H9 (cell line): ENCODE measurements at regions not wholly inside any gene's neighbourhood (a gene's known extent, or its start where the extent isn't known, plus 50 kb on each side); places are given as distances from the start of the nearest gene placed in this dataset.

Experiments used
- DNase-seq: peaks from one replicate; pipeline ENCODE4 v3.0.0-alpha.2; 2017
- H2AFZ ChIP-seq: one replicate; pipeline ENCODE4 v1.6.1; 2013; ENCODE audit warnings: mild to moderate bottlenecking, low read length, control low read depth, moderate library complexity
- H2AK5ac ChIP-seq: 2 replicates; pipeline ENCODE4 v1.6.1; 2013; ENCODE audit warnings: low read length, control low read depth, mixed read lengths; ENCODE audit not compliant: insufficient read length
- H2BK120ac ChIP-seq: one replicate; pipeline ENCODE4 v1.6.1; 2013; ENCODE audit warnings: low read depth, mild to moderate bottlenecking, low read length, control low read depth, inconsistent platforms; ENCODE audit not compliant: poor library complexity, severe bottlenecking
- H2BK12ac ChIP-seq: 2 replicates; pipeline ENCODE4 v1.6.1; 2013; ENCODE audit warnings: low read length, control low read depth, mixed read lengths, low read depth; ENCODE audit not compliant: insufficient read length
- H2BK15ac ChIP-seq: 2 replicates; pipeline ENCODE4 v1.6.1; 2013; ENCODE audit warnings: low read depth, low read length, control low read depth
- H2BK20ac ChIP-seq: one replicate; pipeline ENCODE4 v1.6.1; 2013; ENCODE audit warnings: low read depth, mild to moderate bottlenecking, low read length, control low read depth, inconsistent platforms; ENCODE audit not compliant: poor library complexity, severe bottlenecking
- H2BK5ac ChIP-seq: 2 replicates; pipeline ENCODE4 v1.6.1; 2013; ENCODE audit warnings: low read length, control low read depth, mixed read lengths; ENCODE audit not compliant: insufficient read length
- H3K14ac ChIP-seq: 2 replicates; pipeline ENCODE4 v1.6.1; 2013; ENCODE audit warnings: low read length, control low read depth; ENCODE audit not compliant: insufficient read depth
- H3K18ac ChIP-seq: 2 replicates; pipeline ENCODE4 v1.6.1; 2013; ENCODE audit warnings: low read depth, mild to moderate bottlenecking, mixed read lengths, low read length, control low read depth; ENCODE audit not compliant: insufficient read length
- H3K23ac ChIP-seq: 2 replicates; pipeline ENCODE4 v1.6.1; 2013; ENCODE audit warnings: low read length, control low read depth, mixed read lengths, low read depth; ENCODE audit not compliant: insufficient read length
- H3K23me2 ChIP-seq: 2 replicates; pipeline ENCODE4 v1.6.1; 2013; ENCODE audit warnings: low read depth, mild to moderate bottlenecking, mixed read lengths, low read length, control low read depth; ENCODE audit not compliant: insufficient read length, poor library complexity, severe bottlenecking
- H3K27ac ChIP-seq: 2 replicates; pipeline ENCODE4 v1.5.1; 2013; ENCODE audit warnings: low read length, control low read depth, mixed read lengths, low read depth; ENCODE audit not compliant: insufficient read length
- H3K27me3 ChIP-seq: 2 replicates; pipeline ENCODE4 v1.6.1; 2013; ENCODE audit warnings: low read length, control low read depth, inconsistent platforms; ENCODE audit not compliant: insufficient read depth
- H3K4ac ChIP-seq: 2 replicates; pipeline ENCODE4 v1.6.1; 2013; ENCODE audit warnings: low read depth, mild to moderate bottlenecking, control low read depth, inconsistent platforms, low read length, moderate library complexity
- H3K4me1 ChIP-seq: 2 replicates; pipeline ENCODE4 v1.6.1; 2013; ENCODE audit warnings: low read length, control low read depth, inconsistent platforms; ENCODE audit not compliant: insufficient read depth
- H3K4me2 ChIP-seq: 2 replicates; pipeline ENCODE4 v1.6.1; 2013; ENCODE audit warnings: low read length, control low read depth, mixed read lengths; ENCODE audit not compliant: insufficient read length, insufficient read depth
- H3K56ac ChIP-seq: 2 replicates; pipeline ENCODE4 v1.6.1; 2013; ENCODE audit warnings: low read depth, mild to moderate bottlenecking, mixed read lengths, low read length, control low read depth; ENCODE audit not compliant: insufficient read length
- H3K79me1 ChIP-seq: 2 replicates; pipeline ENCODE4 v1.6.1; 2013; ENCODE audit warnings: low read depth, mild to moderate bottlenecking, moderate library complexity, low read length, control low read depth, inconsistent platforms; ENCODE audit not compliant: insufficient read depth, poor library complexity, severe bottlenecking
- H3K79me2 ChIP-seq: 2 replicates; pipeline ENCODE4 v1.6.1; 2013; ENCODE audit warnings: low read length, control low read depth, inconsistent platforms; ENCODE audit not compliant: insufficient read depth
- H3K9ac ChIP-seq: 2 replicates; pipeline ENCODE4 v1.6.1; 2013; ENCODE audit warnings: low read length, control low read depth, mixed read lengths; ENCODE audit not compliant: insufficient read length; ENCODE audit errors: extremely low read depth
- H3K9me3 ChIP-seq: one replicate; pipeline ENCODE4 v1.6.1; 2013; ENCODE audit warnings: low read depth, low read length, inconsistent platforms; ENCODE audit not compliant: control insufficient read depth
- H3T11ph ChIP-seq: one replicate; pipeline ENCODE4 v1.6.1; 2013; ENCODE audit warnings: mild to moderate bottlenecking, low read length, control low read depth, inconsistent platforms
- H4K20me1 ChIP-seq: one replicate; pipeline ENCODE4 v1.6.1; 2013; ENCODE audit not compliant: control insufficient read depth, insufficient read length, insufficient read depth
- H4K5ac ChIP-seq: 2 replicates; pipeline ENCODE4 v1.6.1; 2013; ENCODE audit warnings: low read depth, mild to moderate bottlenecking, mixed read lengths, low read length, control low read depth; ENCODE audit not compliant: insufficient read length
- H4K8ac ChIP-seq: replicated peaks from 2 replicates; pipeline ENCODE4 v1.6.1; 2013; ENCODE audit warnings: low read length, control low read depth, mixed read lengths, low read depth; ENCODE audit not compliant: insufficient read length
- H4K91ac ChIP-seq: 2 replicates; pipeline ENCODE4 v1.6.1; 2013; ENCODE audit warnings: low read depth, mild to moderate bottlenecking, moderate library complexity, mixed read lengths, low read length, control low read depth; ENCODE audit not compliant: insufficient read length
- H3K27ac Mint-ChIP-seq, 3 experiments: 2 replicates in 2 of 3; 3 replicates in 1 of 3; pipeline ENCODE4 v1.8.0; 2020 to 2021; ENCODE audit warnings: mixed read lengths in 3 of 3, mild to moderate bottlenecking in 1 of 3, moderate library complexity in 1 of 3
- H3K27me3 Mint-ChIP-seq: 2 replicates; pipeline ENCODE4 v1.8.0; 2021; ENCODE audit warnings: low read depth, mild to moderate bottlenecking, moderate library complexity, mixed read lengths
- H3K36me3 Mint-ChIP-seq, 3 experiments: 2 replicates in 2 of 3; 3 replicates in 1 of 3; pipeline ENCODE4 v1.8.0; 2020 to 2021; ENCODE audit warnings: low read depth in 3 of 3, mixed read lengths in 3 of 3; ENCODE audit not compliant: insufficient read depth in 1 of 3
- H3K4me1 Mint-ChIP-seq, 2 experiments: 2 replicates each; pipeline ENCODE4 v1.8.0; 2020; ENCODE audit warnings: mixed read lengths in 2 of 2
- H3K4me3 Mint-ChIP-seq, 2 experiments: 2 replicates in 1 of 2; 3 replicates in 1 of 2; pipeline ENCODE4 v1.8.0; 2020 to 2021; ENCODE audit warnings: mild to moderate bottlenecking in 2 of 2, mixed read lengths in 2 of 2, moderate library complexity in 1 of 2
- H3K9me3 Mint-ChIP-seq, 2 experiments: 2 replicates in 1 of 2; 3 replicates in 1 of 2; pipeline ENCODE4 v1.8.0; 2020; ENCODE audit warnings: mild to moderate bottlenecking in 2 of 2, mixed read lengths in 2 of 2, moderate library complexity in 1 of 2
- WGBS: extraction: QIAGEN DNeasy Blood & Tissue Kit; methylation state at CpG from one replicate; pipeline ENCODE4 v1.1.7; 2013; ENCODE audit warnings: missing lambda C conversion rate, low lambda C conversion rate, mixed read lengths; ENCODE audit not compliant: insufficient read length; ENCODE audit errors: extremely low coverage; 5-methylcytosine and 5-hydroxymethylcytosine counted together
- TF ChIP-seq, protein P1 (sequence below): fragments of 200-600 bp; sonication (generic); conservative IDR thresholded peaks from 3 replicates; pipeline ENCODE4 v1.8.0; 2021; ENCODE audit warnings: antibody characterized with exemption, mild to moderate bottlenecking

DNA sequence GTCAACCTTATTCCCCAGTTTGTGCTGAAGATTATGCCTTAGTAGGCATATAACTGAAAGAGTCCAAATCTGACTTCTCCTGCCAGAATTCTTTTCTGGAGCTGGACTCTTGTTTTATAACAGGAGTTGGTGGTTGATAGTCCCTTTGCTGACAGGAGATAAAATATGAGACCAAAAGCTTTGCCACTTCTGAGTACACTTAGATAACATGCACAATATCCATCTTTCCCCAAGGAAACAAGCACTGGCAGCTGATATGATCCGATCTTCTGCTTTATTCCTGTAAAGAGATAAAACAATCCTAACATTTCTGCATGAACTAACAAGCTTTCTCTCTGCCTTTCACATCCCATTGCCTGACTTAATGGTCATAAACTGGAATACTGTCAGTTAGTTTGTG lies 1265.4 kb upstream of the ADGRB3 start:
- no peaks in the 10 kb centered on the region for H3K27me3 Mint-ChIP-seq
- DNase-seq = no peak
- Histone ChIP-seq H3K4me1 (no peaks in the 10 kb centered on the region), H3K56ac (no peak overlapping the region), H4K8ac (no peak overlapping the region), H4K5ac (no peak overlapping the region), H3K23ac (no peak overlapping the region), H2BK12ac (no peak overlapping the region), H4K20me1 (no peaks in the 10 kb centered on the region), H3K9ac (no peak overlapping the region), H3K79me2 (no peaks in the 10 kb centered on the region), H3K4me2 (no peak overlapping the region), H3K9me3 (no peaks in the 10 kb centered on the region), H2BK5ac (no peak overlapping the region), H3K4ac (no peak overlapping the region), H2AK5ac (no peak overlapping the region), H2AFZ (no peak overlapping the region), H3K27ac (no peak overlapping the region), H3K18ac (no peak overlapping the region), H2BK15ac (no peak overlapping the region), H2BK20ac (no peak overlapping the region), H3K23me2 (no peaks in the 10 kb centered on the region), H2BK120ac (no peak overlapping the region), H3K14ac (no peak overlapping the region), H3T11ph (no peak overlapping the region), H4K91ac (no peak overlapping the region), H3K79me1 (no peaks in the 10 kb centered on the region), H3K27me3 (no peaks in the 10 kb centered on the region)
- H3K36me3 Mint-ChIP-seq = no peaks in the 10 kb centered on the region
- no peak overlapping the region for H3K27ac Mint-ChIP-seq
- TF ChIP-seq, protein P1, sequence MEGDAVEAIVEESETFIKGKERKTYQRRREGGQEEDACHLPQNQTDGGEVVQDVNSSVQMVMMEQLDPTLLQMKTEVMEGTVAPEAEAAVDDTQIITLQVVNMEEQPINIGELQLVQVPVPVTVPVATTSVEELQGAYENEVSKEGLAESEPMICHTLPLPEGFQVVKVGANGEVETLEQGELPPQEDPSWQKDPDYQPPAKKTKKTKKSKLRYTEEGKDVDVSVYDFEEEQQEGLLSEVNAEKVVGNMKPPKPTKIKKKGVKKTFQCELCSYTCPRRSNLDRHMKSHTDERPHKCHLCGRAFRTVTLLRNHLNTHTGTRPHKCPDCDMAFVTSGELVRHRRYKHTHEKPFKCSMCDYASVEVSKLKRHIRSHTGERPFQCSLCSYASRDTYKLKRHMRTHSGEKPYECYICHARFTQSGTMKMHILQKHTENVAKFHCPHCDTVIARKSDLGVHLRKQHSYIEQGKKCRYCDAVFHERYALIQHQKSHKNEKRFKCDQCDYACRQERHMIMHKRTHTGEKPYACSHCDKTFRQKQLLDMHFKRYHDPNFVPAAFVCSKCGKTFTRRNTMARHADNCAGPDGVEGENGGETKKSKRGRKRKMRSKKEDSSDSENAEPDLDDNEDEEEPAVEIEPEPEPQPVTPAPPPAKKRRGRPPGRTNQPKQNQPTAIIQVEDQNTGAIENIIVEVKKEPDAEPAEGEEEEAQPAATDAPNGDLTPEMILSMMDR = no peak
- no peaks in the 10 kb centered on the region for H3K4me1 Mint-ChIP-seq
- no CpG with 5 or more reads among the region's 1 CpG for WGBS
- H3K4me3 Mint-ChIP-seq = no peak overlapping the region
- H3K9me3 Mint-ChIP-seq = no peaks in the 10 kb centered on the region
